Central memory CD8-positive, alpha-beta T cell (primary cell): ENCODE measurements at regions not wholly inside any gene's neighbourhood (a gene's known extent, or its start where the extent isn't known, plus 50 kb on each side); places are given as distances from the start of the nearest gene placed in this dataset.

Experiments
- ATAC-seq: fragments of 150-1000 bp; cut with Tn5 transposase; replicated peaks from 2 replicates; pipeline ENCODE4 v1.10.0; 2022; ENCODE audit warnings: mild to moderate bottlenecking, moderate FRiP score, moderate number of reproducible peaks; ENCODE audit not compliant: poor library complexity, severe bottlenecking; ENCODE audit errors: extremely low read depth
- DNase-seq, 2 donors: peaks; one replicate each; pipeline ENCODE4 v3.0.0; 2021; ENCODE audit warnings: low spot score in 2 of 2
- H3K27ac Mint-ChIP-seq: one replicate; pipeline ENCODE4 v1.8.0; 2022; ENCODE audit warnings: low read depth, mild to moderate bottlenecking, moderate library complexity, mixed read lengths
- H3K27me3 Mint-ChIP-seq: one replicate; pipeline ENCODE4 v1.8.0; 2022; ENCODE audit warnings: mixed read lengths
- H3K36me3 Mint-ChIP-seq: one replicate; pipeline ENCODE4 v1.8.0; 2022; ENCODE audit warnings: mild to moderate bottlenecking, moderate library complexity, mixed read lengths; ENCODE audit not compliant: insufficient read depth
- H3K4me1 Mint-ChIP-seq: one replicate; pipeline ENCODE4 v1.8.0; 2022; ENCODE audit warnings: mixed read lengths
- H3K4me3 Mint-ChIP-seq: one replicate; pipeline ENCODE4 v1.8.0; 2022; ENCODE audit warnings: mild to moderate bottlenecking, moderate library complexity, mixed read lengths
- H3K9me3 Mint-ChIP-seq: one replicate; pipeline ENCODE4 v1.8.0; 2022; ENCODE audit warnings: mixed read lengths

- no peak overlapping the region for H3K4me3 Mint-ChIP-seq
- H3K9me3 Mint-ChIP-seq: peaks cover 26% of the 10 kb centered on the region
- H3K27ac Mint-ChIP-seq: no peak overlapping the region
- H3K4me1 Mint-ChIP-seq: no peaks in the 10 kb centered on the region
- H3K36me3 Mint-ChIP-seq: no peaks in the 10 kb centered on the region
- no peak for DNase-seq
- no peaks in the 10 kb centered on the region for H3K27me3 Mint-ChIP-seq
- no peak for ATAC-seq
Measured at GRCh38 chr6:93728150-93728549, 308.8 kb upstream of the EPHA7 start.

GRCh38 chr6:93727447-93727846 lies 308.1 kb upstream of the EPHA7 start:
- no peaks in the 10 kb centered on the region for H3K27me3 Mint-ChIP-seq
- ATAC-seq: no peak
- no peak for DNase-seq
- no peaks in the 10 kb centered on the region for H3K4me1 Mint-ChIP-seq
- H3K27ac Mint-ChIP-seq: no peak overlapping the region
- no peak overlapping the region for H3K4me3 Mint-ChIP-seq
- no peaks in the 10 kb centered on the region for H3K36me3 Mint-ChIP-seq
- H3K9me3 Mint-ChIP-seq: peaks cover 26% of the 10 kb centered on the region

GRCh38 chr6:93721386-93722048 lies 302.2 kb upstream of the EPHA7 start:
- Mint-ChIP-seq H3K27me3 (no peaks in the 10 kb centered on the region), H3K9me3 (peaks cover 12% of the 10 kb centered on the region), H3K4me3 (no peak overlapping the region), H3K36me3 (peaks cover 2% of the 10 kb centered on the region), H3K4me1 (no peaks in the 10 kb centered on the region), H3K27ac (no peak overlapping the region)
- DNase-seq: no peak
- ATAC-seq: no peak

- DNase-seq: no peak
- Mint-ChIP-seq H3K27me3 (no peaks in the 10 kb centered on the region), H3K9me3 (peaks cover 12% of the 10 kb centered on the region), H3K4me1 (no peaks in the 10 kb centered on the region), H3K4me3 (no peak overlapping the region), H3K27ac (no peak overlapping the region), H3K36me3 (no peaks in the 10 kb centered on the region)
- ATAC-seq: no peak
Measured at GRCh38 chr6:93713974-93714373, 294.6 kb upstream of the EPHA7 start.

GRCh38 chr6:93703431-93703830 lies 284.1 kb upstream of the EPHA7 start:
- Mint-ChIP-seq H3K36me3 (no peaks in the 10 kb centered on the region), H3K4me3 (no peak overlapping the region), H3K9me3 (peaks cover 28% of the 10 kb centered on the region), H3K4me1 (no peaks in the 10 kb centered on the region), H3K27ac (no peak overlapping the region), H3K27me3 (no peaks in the 10 kb centered on the region)
- ATAC-seq (no peak), DNase-seq (no peak)

- Mint-ChIP-seq H3K36me3 (no peaks in the 10 kb centered on the region), H3K4me1 (no peaks in the 10 kb centered on the region), H3K27me3 (no peaks in the 10 kb centered on the region), H3K9me3 (peaks cover 18% of the 10 kb centered on the region), H3K27ac (no peak overlapping the region), H3K4me3 (no peak overlapping the region)
- ATAC-seq (no peak), DNase-seq (no peak)
Measured at GRCh38 chr6:93701526-93701925, 282.2 kb upstream of the EPHA7 start.

GRCh38 chr6:93685494-93685893 lies 266.1 kb upstream of the EPHA7 start:
- Mint-ChIP-seq H3K4me1 (no peaks in the 10 kb centered on the region), H3K27me3 (no peaks in the 10 kb centered on the region), H3K4me3 (no peak overlapping the region), H3K9me3 (peaks cover 23% of the 10 kb centered on the region), H3K27ac (no peak overlapping the region), H3K36me3 (no peaks in the 10 kb centered on the region)
- ATAC-seq: no peak
- DNase-seq: no peak

GRCh38 chr6:93684339-93684738 lies 265.0 kb upstream of the EPHA7 start:
- Mint-ChIP-seq H3K27me3 (no peaks in the 10 kb centered on the region), H3K9me3 (peaks cover 18% of the 10 kb centered on the region), H3K36me3 (no peaks in the 10 kb centered on the region), H3K4me1 (no peaks in the 10 kb centered on the region), H3K27ac (no peak overlapping the region), H3K4me3 (no peak overlapping the region)
- DNase-seq (no peak), ATAC-seq (no peak)

- no peaks in the 10 kb centered on the region for H3K36me3 Mint-ChIP-seq
- peaks cover 11% of the 10 kb centered on the region for H3K9me3 Mint-ChIP-seq
- H3K4me1 Mint-ChIP-seq: no peaks in the 10 kb centered on the region
- no peak overlapping the region for H3K4me3 Mint-ChIP-seq
- no peak for DNase-seq
- no peak for ATAC-seq
- H3K27me3 Mint-ChIP-seq: no peaks in the 10 kb centered on the region
- H3K27ac Mint-ChIP-seq: no peak overlapping the region
Measured at GRCh38 chr6:93679836-93680235, 260.5 kb upstream of the EPHA7 start.

GRCh38 chr6:93678841-93679454 lies 259.6 kb upstream of the EPHA7 start:
- no peak for DNase-seq
- no peak for ATAC-seq
- no peak overlapping the region for H3K27ac Mint-ChIP-seq
- no peak overlapping the region for H3K4me3 Mint-ChIP-seq
- H3K4me1 Mint-ChIP-seq: no peaks in the 10 kb centered on the region
- no peaks in the 10 kb centered on the region for H3K36me3 Mint-ChIP-seq
- H3K27me3 Mint-ChIP-seq: no peaks in the 10 kb centered on the region
- peaks cover 7% of the 10 kb centered on the region for H3K9me3 Mint-ChIP-seq

GRCh38 chr6:93677264-93677965 lies 258.1 kb upstream of the EPHA7 start:
- no peaks in the 10 kb centered on the region for H3K4me1 Mint-ChIP-seq
- ATAC-seq (no peak), DNase-seq (no peak)
- H3K4me3 Mint-ChIP-seq: no peak overlapping the region
- no peaks in the 10 kb centered on the region for H3K27me3 Mint-ChIP-seq
- H3K36me3 Mint-ChIP-seq: no peaks in the 10 kb centered on the region
- no peak overlapping the region for H3K27ac Mint-ChIP-seq
- H3K9me3 Mint-ChIP-seq: peaks cover 5% of the 10 kb centered on the region

GRCh38 chr6:93676581-93676980 lies 257.2 kb upstream of the EPHA7 start:
- no peak overlapping the region for H3K4me3 Mint-ChIP-seq
- no peaks in the 10 kb centered on the region for H3K9me3 Mint-ChIP-seq
- no peak for ATAC-seq
- no peaks in the 10 kb centered on the region for H3K27me3 Mint-ChIP-seq
- no peaks in the 10 kb centered on the region for H3K4me1 Mint-ChIP-seq
- no peak overlapping the region for H3K27ac Mint-ChIP-seq
- no peaks in the 10 kb centered on the region for H3K36me3 Mint-ChIP-seq
- no peak for DNase-seq

- Mint-ChIP-seq H3K9me3 (no peaks in the 10 kb centered on the region), H3K27me3 (no peaks in the 10 kb centered on the region), H3K4me3 (no peak overlapping the region), H3K27ac (no peak overlapping the region), H3K4me1 (no peaks in the 10 kb centered on the region), H3K36me3 (no peaks in the 10 kb centered on the region)
- DNase-seq (no peak), ATAC-seq (no peak)
Measured at GRCh38 chr6:93675856-93676417, 256.6 kb upstream of the EPHA7 start.
